ENCODE measurements at regions not wholly inside any gene's neighbourhood (a gene's known extent, or its start where the extent isn't known, plus 50 kb on each side); places are given as distances from the start of the nearest gene placed in this dataset.

GRCh38 chr2:221176667-221177066, 395.4 kb downstream of the EPHA4 start:
- no peak for TF ChIP-seq CTCF (IDR thresholded peaks at IDR 0.05; ENCODE audit: insufficient read depth, low read length, poor library complexity, severe bottlenecking)
- Histone ChIP-seq H3K4me3 (ENCODE audit: low read depth, low read length) (no peak overlapping the region), H3K27me3 (ENCODE audit: control insufficient read depth, insufficient read depth, low read length) (no peaks in the 10 kb centered on the region), H3K36me3 (ENCODE audit: control insufficient read depth, insufficient read depth, low read length) (no peaks in the 10 kb centered on the region)
- DNase-seq (ENCODE audit: low read depth): no peak

- no peak for DNase-seq (ENCODE audit: low read depth)
These were observed 394.0 kb downstream of the EPHA4 start for GRCh38 chr2:221178139-221178538.

GRCh38 chr2:221186873-221187272, 385.2 kb downstream of the EPHA4 start:
- no peak for TF ChIP-seq CTCF (IDR thresholded peaks at IDR 0.05; ENCODE audit: insufficient read depth, low read length, poor library complexity, severe bottlenecking)
- H3K36me3 ChIP-seq (ENCODE audit: control insufficient read depth, insufficient read depth, low read length): no peaks in the 10 kb centered on the region
- H3K27me3 ChIP-seq (ENCODE audit: control insufficient read depth, insufficient read depth, low read length): no peaks in the 10 kb centered on the region
- DNase-seq (ENCODE audit: low read depth): no peak
- no peak overlapping the region for H3K4me3 ChIP-seq (ENCODE audit: low read depth, low read length)

More at GRCh38 chr2:221178139-221178538, 394.0 kb downstream of the EPHA4 start:
- no peak overlapping the region for H3K4me3 ChIP-seq (ENCODE audit: low read depth, low read length)
- TF ChIP-seq CTCF (IDR thresholded peaks at IDR 0.05; ENCODE audit: insufficient read depth, low read length, poor library complexity, severe bottlenecking): no peak
- no peaks in the 10 kb centered on the region for H3K27me3 ChIP-seq (ENCODE audit: control insufficient read depth, insufficient read depth, low read length)
- H3K36me3 ChIP-seq (ENCODE audit: control insufficient read depth, insufficient read depth, low read length): no peaks in the 10 kb centered on the region

GRCh38 chr2:221189431-221190067, 382.6 kb downstream of the EPHA4 start:
- H3K36me3 ChIP-seq (ENCODE audit: control insufficient read depth, insufficient read depth, low read length): no peaks in the 10 kb centered on the region
- TF ChIP-seq CTCF (IDR thresholded peaks at IDR 0.05; ENCODE audit: insufficient read depth, low read length, poor library complexity, severe bottlenecking): no peak
- H3K27me3 ChIP-seq (ENCODE audit: control insufficient read depth, insufficient read depth, low read length): no peaks in the 10 kb centered on the region
- DNase-seq (ENCODE audit: low read depth): no peak
- no peak overlapping the region for H3K4me3 ChIP-seq (ENCODE audit: low read depth, low read length)

GRCh38 chr2:221195829-221196228, 376.3 kb downstream of the EPHA4 start:
- H3K4me3 ChIP-seq (ENCODE audit: low read depth, low read length): no peak overlapping the region
- TF ChIP-seq CTCF (IDR thresholded peaks at IDR 0.05; ENCODE audit: insufficient read depth, low read length, poor library complexity, severe bottlenecking): no peak
- no peak for DNase-seq (ENCODE audit: low read depth)
- H3K36me3 ChIP-seq (ENCODE audit: control insufficient read depth, insufficient read depth, low read length): no peaks in the 10 kb centered on the region
- no peaks in the 10 kb centered on the region for H3K27me3 ChIP-seq (ENCODE audit: control insufficient read depth, insufficient read depth, low read length)

GRCh38 chr2:221197225-221197856, 374.8 kb downstream of the EPHA4 start:
- H3K4me3 ChIP-seq (ENCODE audit: low read depth, low read length): no peak overlapping the region
- no peak for DNase-seq (ENCODE audit: low read depth)
- no peaks in the 10 kb centered on the region for H3K36me3 ChIP-seq (ENCODE audit: control insufficient read depth, insufficient read depth, low read length)
- no peak for TF ChIP-seq CTCF (IDR thresholded peaks at IDR 0.05; ENCODE audit: insufficient read depth, low read length, poor library complexity, severe bottlenecking)
- H3K27me3 ChIP-seq (ENCODE audit: control insufficient read depth, insufficient read depth, low read length): no peaks in the 10 kb centered on the region

Data from kidney epithelial cell (primary cell).